SKM-1 treated with dmso at 0.1 percent for 144 hours (cell line): ENCODE measurements at regions not wholly inside any gene's neighbourhood (a gene's known extent, or its start where the extent isn't known, plus 50 kb on each side); places are given as distances from the start of the nearest gene placed in this dataset.

ENCODE experiments used
- DNase-seq: peaks from one replicate; lab custom pipeline; 2025; ENCODE audit not compliant: unreplicated experiment; lab: John Stamatoyannopoulos, UW

- no peak for DNase-seq
Measured at GRCh38 chr3:180330440-180330839, 271.5 kb upstream of the TTC14 start.

- no peak for DNase-seq
Measured at GRCh38 chr3:180332608-180333007, 269.4 kb upstream of the TTC14 start.

DNA sequence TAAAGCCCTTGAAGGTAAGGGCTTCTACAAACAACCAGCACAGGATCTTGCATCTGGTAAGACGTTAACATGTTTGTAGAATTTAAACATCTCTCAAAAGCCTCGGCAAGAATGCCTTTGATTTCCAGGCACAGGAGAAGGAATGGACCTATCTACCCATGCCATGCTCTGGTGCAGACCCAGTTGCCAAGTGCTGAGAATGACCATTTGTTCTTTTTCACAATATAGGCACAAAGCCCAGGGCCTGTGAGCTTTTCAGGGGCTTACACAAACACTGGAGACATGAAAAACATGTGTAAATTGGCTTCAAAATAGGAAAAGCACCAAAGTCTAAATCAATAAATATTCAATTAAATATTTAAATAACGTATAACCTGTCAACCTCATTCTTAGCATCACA, 266.9 kb upstream of the TTC14 start:
- no peak for DNase-seq

DNA sequence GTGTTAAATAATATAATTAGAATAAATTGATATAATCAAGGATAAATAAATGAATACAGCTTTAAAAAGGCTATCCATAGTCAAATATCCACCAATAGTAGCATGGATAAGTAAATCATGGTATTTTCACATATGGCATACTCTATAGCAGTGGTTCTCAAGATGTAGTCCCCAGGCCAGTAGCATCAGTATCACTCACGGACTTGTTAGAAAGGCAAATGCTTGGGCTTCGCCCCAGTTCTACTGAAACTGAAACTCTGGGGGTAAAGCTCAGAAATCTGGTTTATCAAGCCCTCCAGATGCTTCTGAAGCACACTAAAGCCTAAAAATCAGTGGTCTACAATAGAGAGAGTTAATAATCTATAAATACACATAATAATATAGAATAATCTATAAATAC, 261.6 kb upstream of the TTC14 start:
- DNase-seq, result no peak

DNA sequence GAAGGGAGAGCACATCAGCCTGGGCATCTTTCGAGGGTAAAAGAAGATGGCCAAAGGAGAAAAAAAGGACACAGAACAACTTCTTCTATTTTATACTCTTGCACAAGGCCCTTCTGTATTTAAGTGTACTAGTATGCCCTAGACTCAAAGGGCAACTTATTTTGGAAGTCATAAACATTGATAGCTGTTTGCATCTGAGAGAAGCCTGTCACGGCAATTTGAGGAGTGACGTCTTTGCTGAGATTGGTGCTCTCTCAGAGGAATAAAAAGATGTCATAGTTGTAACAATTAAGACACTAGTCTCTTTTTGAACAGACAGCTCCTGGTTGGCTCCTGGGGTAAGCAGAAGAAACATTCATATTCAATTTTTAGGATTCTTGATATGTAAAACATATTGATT, 260.4 kb upstream of the TTC14 start:
- DNase-seq, result no peak

DNA sequence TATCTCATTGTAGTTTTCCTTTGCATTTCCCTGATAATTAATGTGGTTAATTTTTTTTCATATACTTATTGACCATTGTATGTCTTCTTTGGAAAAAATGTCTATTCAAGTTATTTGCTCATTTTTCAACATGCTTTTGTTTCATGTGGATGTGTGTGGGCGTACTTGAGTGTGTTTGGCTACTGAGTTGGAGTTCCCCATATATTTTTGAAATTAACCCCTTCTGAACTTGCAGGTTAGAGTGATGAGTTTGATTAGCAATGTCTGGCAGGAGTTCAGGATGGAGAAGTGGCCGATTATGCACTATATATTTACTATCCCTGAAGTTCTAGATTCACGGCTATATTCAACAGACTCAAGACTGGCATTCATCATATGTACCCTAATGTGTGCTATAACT, 250.4 kb upstream of the TTC14 start:
- no peak for DNase-seq

GRCh38 chr3:180352261-180352660, 249.7 kb upstream of the TTC14 start:
- no peak for DNase-seq

GRCh38 chr3:180354214-180354613, 247.7 kb upstream of the TTC14 start:
- DNase-seq, result no peak

DNA sequence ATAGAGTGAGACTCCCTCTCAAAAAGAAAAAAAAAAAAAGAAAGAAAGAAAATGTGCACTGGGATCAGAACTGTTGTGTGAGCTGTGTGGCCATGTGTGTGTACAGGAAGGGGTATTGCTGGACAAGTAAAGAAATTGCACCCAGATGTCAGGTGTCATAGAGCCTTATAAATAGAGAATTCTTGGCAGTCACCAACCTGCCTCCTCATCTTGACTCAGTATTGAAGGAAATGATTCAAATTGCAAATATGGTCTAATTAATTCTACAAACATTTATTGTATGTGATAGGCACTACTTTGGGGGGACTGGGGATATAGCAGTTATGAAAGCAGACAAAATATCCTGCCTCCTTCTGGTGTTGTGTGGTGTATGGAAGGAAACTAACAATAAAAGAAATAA, 243.8 kb upstream of the TTC14 start:
- DNase-seq, result no peak

DNA sequence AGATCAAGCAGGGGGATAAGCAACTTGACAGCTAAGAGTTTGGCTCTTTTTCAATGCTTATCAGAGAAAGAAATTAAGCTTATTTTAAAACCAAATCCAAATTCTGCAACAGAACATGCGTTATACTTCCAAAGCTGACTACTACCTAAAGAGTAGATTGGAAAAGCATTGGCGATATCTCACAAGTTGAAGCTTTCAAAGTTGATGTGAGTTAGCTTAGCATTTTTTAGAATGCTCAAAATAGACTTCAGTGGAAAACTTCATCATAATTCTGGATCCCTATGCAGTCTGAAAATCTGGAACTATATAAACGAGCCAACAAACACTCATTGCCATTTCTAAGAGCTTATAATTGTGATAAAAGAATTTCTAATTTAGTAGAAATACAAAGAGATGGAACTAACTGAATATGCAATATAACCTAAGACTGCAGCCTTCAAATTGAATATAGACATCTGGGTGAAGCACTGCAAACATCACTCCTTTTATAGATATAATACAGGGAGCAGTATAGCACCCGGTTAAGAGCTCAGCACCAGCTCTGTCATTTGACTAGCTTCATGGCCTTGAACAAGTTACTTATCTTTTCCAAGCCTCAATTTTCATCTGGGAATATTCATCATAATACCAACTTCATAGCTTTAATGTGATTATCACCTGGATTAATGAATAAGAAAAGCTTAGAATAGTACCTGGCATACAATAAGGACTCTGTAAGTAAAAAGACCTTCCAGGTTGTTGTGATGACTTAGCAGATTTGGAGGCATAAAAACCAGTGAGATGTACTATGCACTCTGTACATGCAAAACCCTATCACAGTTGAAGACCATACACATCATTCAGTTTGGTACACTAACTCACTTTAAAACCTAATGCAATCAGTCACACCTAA, 242.7 kb upstream of the TTC14 start:
- no peak for DNase-seq

GRCh38 chr3:180359953-180360279, 242.0 kb upstream of the TTC14 start:
- no peak for DNase-seq

- no peak for DNase-seq
Measured at GRCh38 chr3:180362081-180362480, 239.9 kb upstream of the TTC14 start.

DNA sequence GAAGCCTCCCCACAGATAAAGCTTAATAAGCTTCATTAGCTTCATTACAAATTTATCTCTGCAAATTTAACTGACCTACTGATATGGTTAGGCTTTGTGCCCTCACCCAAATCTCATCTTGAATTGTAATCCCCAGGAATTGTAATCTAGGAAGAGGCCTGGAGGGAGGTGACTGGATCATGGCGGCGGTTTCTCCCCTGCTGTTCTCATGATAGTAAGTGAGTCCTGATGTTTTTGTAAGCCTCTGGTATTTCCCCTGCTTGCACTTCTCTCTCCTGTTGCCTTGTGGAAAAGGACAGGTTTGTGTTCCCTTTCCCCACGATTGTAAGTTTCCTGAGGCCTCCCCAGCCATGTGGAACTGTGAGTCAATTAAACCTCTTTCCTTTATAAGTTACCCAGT, 226.1 kb upstream of the TTC14 start:
- DNase-seq, result no peak

- DNase-seq, result no peak
Measured at GRCh38 chr3:180378496-180378895, 223.5 kb upstream of the TTC14 start.

DNA sequence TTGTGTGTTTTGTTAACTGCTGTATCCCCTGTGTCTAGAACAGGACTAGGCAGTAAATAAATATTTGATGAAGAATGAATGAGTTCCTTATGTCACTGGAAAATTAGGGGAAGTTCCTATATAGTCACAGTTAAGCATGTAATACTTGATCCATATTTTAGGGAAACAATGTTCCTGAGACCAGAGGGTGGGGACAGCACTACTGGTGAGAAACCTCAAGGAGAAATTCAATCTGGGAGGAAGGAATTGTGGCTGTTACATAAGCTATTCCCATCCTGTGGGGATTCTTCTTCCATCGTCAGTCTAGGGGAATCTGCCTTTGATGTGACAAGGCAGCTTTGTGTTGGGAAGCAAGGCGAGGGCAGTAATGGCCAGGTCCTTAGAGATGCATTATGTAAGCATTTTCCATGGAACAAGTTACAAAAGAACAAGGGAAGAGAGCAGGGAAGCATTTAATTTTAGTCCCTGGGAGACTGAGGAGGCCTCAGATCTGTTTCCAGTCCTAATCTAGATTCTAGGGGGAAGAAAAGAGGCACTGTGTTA, 219.3 kb upstream of the TTC14 start:
- no peak for DNase-seq

DNA sequence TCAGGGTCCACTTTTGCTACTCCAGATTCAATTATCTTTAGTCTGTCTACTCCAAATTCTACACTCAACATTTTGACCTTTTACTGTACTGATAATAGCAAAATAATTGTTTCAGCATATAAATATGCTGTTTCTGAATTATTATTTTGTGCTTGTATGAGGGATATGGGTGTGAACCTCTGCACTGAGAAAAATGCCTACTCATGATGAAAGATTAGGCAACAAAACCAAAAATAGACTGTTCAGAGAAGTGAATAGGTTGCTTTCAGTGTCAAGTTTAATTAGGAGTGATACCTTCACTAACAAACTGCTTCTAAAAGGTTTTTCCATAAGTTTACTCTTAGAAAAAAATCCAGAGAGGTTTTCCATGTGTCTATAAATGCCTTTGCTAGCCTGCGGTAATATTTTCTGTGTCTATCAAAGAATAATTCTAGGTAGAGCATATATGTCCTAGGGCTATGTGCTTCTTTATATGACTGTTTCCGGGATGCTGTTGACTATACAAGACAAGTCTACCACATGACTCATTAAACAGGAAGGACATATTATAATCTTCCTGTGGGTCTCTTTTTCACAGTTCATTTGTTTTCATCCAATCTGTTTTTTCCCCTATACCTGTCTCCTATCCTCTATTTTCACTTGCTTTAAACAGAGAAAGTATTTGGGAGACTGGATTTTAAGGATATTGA, 218.5 kb upstream of the TTC14 start:
- peak; percentile 26 for DNase-seq

GRCh38 chr3:180390313-180390712, 211.7 kb upstream of the TTC14 start:
- no peak for DNase-seq

DNA sequence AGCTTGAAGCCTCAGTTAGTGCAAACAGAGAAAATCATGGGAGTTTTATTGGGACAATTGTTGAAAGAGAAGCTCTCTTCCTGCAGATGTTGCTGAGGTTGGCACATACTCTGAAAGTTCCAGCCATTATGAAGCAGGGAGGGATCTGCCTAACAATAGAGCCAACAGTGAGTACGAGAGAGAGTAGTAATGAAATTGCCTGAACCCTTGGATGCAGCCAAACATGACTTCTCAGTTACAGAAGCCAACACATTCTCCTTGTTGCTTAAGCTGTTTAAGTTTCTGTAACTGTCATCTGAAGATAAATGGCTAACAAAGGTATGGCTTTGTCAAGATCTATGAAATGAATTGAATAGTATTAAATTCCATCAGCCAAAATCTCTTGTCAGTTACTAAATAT, 211.0 kb upstream of the TTC14 start:
- DNase-seq, result no peak

DNA sequence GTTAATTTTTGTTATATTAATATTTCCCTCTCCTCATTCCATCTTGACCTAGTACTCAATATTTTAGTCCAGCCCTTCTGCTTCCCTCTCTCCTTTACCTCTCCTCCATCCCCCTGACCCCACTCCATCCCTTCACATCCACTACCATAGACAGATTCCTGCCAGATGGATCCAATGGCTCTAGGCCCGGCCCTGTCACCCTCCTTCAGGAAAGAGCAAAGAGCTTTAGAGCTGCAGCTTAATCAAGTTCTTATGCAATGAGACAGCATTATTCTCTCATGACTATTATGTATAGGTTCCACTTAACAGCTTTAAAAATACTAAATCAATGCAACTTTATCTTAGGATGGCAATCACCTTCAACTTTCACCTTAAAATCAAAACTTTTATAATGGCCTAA, 200.7 kb upstream of the TTC14 start:
- DNase-seq, result no peak

- DNase-seq, result no peak
Measured at GRCh38 chr3:180402471-180403073, 199.4 kb upstream of the TTC14 start.

- DNase-seq, result no peak
Measured at GRCh38 chr3:180403156-180403555, 198.8 kb upstream of the TTC14 start.

GRCh38 chr3:180408654-180409053, 193.3 kb upstream of the TTC14 start:
- DNase-seq, result no peak
